Transverse colon (tissue), 4 donors: ENCODE measurements at regions not wholly inside any gene's neighbourhood (a gene's known extent, or its start where the extent isn't known, plus 50 kb on each side); places are given as distances from the start of the nearest gene placed in this dataset.

Experiments used
- DNase-seq: peaks from one replicate; pipeline ENCODE4 v3.0.0-alpha.2; 2019
- H3K27ac ChIP-seq, 4 donors: fragments of 200-600 bp; sonication (generic); 2 replicates each; pipeline ENCODE4 v1.5.1; 2016 to 2018; ENCODE audit warnings: inconsistent platforms in 4 of 4
- H3K27me3 ChIP-seq: fragments of 200-600 bp; sonication (generic); 2 replicates; pipeline ENCODE4 v1.5.1; 2017; ENCODE audit warnings: inconsistent platforms
- H3K36me3 ChIP-seq, 4 donors: fragments of 200-600 bp; sonication (generic); 2 replicates each; pipeline ENCODE4 v1.5.1; 2017 to 2019; ENCODE audit warnings: inconsistent platforms in 4 of 4
- H3K4me1 ChIP-seq, 4 donors: fragments of 200-600 bp; sonication (generic); 2 replicates each; pipeline ENCODE4 v1.5.1; 2017 to 2020; ENCODE audit warnings: inconsistent platforms in 4 of 4
- H3K4me3 ChIP-seq, 4 donors: fragments of 200-600 bp; sonication (generic); 1 replicate in 1 of 4; 2 replicates in 3 of 4; pipeline versions ENCODE4 v1.5.1 to v1.6.1; 2017 to 2019; ENCODE audit warnings: inconsistent platforms in 4 of 4
- H3K9me3 ChIP-seq, 2 donors: fragments of 200-600 bp; sonication (generic); 2 replicates each; pipeline ENCODE4 v1.5.1; 2017 to 2019; ENCODE audit warnings: inconsistent platforms in 2 of 2
- EP300 ChIP-seq: sonication (generic); formaldehyde crosslinking; IDR thresholded peaks from one replicate; pipeline ENCODE4 v1.6.1; 2017; ENCODE audit warnings: antibody characterized with exemption, low read depth
- POLR2A ChIP-seq: fragments of 450-650 bp; IDR thresholded peaks from one replicate; pipeline ENCODE4 v1.6.1; 2016; ENCODE audit warnings: antibody characterized with exemption, mild to moderate bottlenecking, moderate library complexity
- POLR2AphosphoS5 ChIP-seq, 3 donors: sonication (generic); formaldehyde crosslinking; IDR thresholded peaks; one replicate each; pipeline ENCODE4 v1.6.1; 2016; ENCODE audit warnings: antibody characterized with exemption in 3 of 3
- WGBS, 2 donors: methylation state at CpG; one replicate each; pipeline ENCODE4 v1.1.5; 2018; ENCODE audit warnings: low coverage in 1 of 2; 5-methylcytosine and 5-hydroxymethylcytosine counted together
- in situ Hi-C, 4 donors: fragments of 200-750 bp; cut with MboI; loops; one replicate each; pipeline versions ENCODE4 v1.15.0 to v1.15.1; 2017; ENCODE audit warnings: low sequenced_read_pairs in 3 of 4, low pct_ligation_motif_present in 1 of 4, low pct_unique_long_range_greater_than_20kb in 1 of 4
- intact Hi-C: fragments of 100-400 bp; cut with DNase I; formaldehyde crosslinking; loops from one replicate; pipeline ENCODE4 v1.15.1; 2023; ENCODE audit warnings: low total_unique reads
- TF ChIP-seq, protein P1 (sequence below), 5 experiments: fragments of 200-600 bp in 3 of 5; fragments of 450-650 bp in 2 of 5; sonication (generic) in 3 of 5; IDR thresholded peaks; 1 replicate in 2 of 5; 2 replicates in 3 of 5; pipeline ENCODE4 v1.5.1; 2016 to 2017; ENCODE audit warnings: antibody characterized with exemption in 5 of 5, inconsistent platforms in 3 of 5, mild to moderate bottlenecking in 2 of 5, moderate library complexity in 1 of 5

DNA sequence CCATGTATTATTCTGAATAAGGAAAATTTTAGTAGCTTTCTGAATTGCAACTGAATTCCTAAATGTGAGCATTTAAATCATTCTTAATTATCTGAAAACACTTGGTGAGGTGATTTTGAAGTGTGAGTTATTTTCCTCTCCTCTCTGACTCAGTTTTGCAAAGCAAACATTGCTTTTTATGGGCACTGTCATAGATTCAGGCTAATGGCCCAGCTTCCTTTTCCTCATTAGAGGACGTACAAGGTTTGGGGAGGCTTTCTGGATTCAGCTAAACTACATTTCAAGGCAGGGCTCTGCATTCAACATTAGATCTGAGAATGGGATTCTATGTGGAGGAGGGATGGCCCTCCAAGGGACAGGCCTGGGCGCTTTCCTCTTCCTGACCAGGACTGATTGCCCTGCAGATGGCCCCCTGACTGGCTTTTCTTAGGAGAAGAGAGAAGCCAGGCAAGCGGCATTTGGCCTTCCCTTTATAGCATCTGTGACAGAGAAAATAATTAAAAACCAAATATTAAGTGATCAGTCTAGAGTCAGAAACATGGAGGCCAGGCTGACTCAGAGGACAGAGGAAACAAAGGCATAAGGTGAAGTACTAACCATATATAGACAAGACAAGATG is 53.0 kb upstream of the STXBP5L start:
- H3K36me3 ChIP-seq, result no peaks in the 10 kb centered on the region
- in situ Hi-C loops, result no loop called here
- intact Hi-C loops, result no loop called here
- H3K4me1 ChIP-seq, result peaks cover 0 to 2% (median 0%) of the 10 kb centered on the region in 4 donors
- 57 to 66% methylated on average over 3 of the region's 3 CpGs for WGBS, 2 donors
- H3K9me3 ChIP-seq, result no peaks in the 10 kb centered on the region
- no peak for DNase-seq
- no peak for TF ChIP-seq POLR2A
- TF ChIP-seq, protein P1, sequence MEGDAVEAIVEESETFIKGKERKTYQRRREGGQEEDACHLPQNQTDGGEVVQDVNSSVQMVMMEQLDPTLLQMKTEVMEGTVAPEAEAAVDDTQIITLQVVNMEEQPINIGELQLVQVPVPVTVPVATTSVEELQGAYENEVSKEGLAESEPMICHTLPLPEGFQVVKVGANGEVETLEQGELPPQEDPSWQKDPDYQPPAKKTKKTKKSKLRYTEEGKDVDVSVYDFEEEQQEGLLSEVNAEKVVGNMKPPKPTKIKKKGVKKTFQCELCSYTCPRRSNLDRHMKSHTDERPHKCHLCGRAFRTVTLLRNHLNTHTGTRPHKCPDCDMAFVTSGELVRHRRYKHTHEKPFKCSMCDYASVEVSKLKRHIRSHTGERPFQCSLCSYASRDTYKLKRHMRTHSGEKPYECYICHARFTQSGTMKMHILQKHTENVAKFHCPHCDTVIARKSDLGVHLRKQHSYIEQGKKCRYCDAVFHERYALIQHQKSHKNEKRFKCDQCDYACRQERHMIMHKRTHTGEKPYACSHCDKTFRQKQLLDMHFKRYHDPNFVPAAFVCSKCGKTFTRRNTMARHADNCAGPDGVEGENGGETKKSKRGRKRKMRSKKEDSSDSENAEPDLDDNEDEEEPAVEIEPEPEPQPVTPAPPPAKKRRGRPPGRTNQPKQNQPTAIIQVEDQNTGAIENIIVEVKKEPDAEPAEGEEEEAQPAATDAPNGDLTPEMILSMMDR (IDR thresholded peaks at IDR 0.05), result no peak
- no peak for TF ChIP-seq POLR2AphosphoS5 (IDR thresholded peaks at IDR 0.05)
- no peak for TF ChIP-seq EP300
- no peak overlapping the region for H3K4me3 ChIP-seq
- no peaks in the 10 kb centered on the region for H3K27me3 ChIP-seq
- H3K27ac ChIP-seq, result no peak overlapping the region

DNA sequence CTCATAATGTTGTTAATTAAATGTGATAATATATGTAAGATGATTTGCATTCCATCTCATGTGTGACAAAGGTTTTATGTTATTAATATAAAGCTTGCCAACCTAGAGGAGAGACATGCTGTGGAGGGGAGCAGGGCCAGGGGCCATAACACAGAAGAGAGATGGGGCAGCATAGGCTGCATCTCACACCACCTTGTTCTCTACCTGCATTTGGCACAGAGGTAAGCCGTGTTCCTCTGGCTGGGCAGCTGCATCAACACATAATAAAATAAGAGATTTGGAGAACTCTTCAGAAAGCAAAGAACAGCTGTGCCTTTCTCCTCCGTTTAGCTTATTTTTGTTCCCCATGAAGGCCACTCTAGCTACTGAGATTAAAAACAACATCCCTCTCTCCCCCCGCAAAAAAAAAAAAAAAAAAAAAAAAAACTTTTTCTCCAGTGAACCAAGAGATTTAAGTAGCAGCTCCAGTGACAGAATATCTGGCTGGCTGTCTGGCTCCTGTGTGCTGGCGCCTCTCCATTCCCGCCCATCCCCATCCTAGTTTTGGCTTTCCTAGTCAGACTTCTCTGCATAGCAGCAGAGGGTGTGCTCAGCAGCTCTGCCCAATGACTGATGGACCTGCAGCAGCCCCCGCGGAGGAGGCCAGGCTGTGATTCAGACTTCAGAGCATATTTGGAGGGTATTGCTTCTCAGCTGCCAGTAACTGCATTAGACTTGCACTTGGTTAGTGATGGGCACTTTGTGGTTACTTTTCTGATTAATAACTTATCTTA is 52.2 kb upstream of the STXBP5L start:
- H3K4me1 ChIP-seq, result peaks cover 0 to 2% (median 0%) of the 10 kb centered on the region in 4 donors
- in situ Hi-C loops (no loop called here), intact Hi-C loops (no loop called here)
- no peak overlapping the region for H3K4me3 ChIP-seq
- no peaks in the 10 kb centered on the region for H3K36me3 ChIP-seq
- H3K27ac ChIP-seq, result no peak overlapping the region
- TF ChIP-seq, protein P1 (IDR thresholded peaks at IDR 0.05), result no peak
- TF ChIP-seq POLR2AphosphoS5 (IDR thresholded peaks at IDR 0.05) (no peak), EP300 (no peak), POLR2A (no peak)
- peak; percentile 10 for DNase-seq
- H3K27me3 ChIP-seq, result no peaks in the 10 kb centered on the region
- WGBS, 2 donors, result 50 to 51% methylated on average over 3 to 7 of the region's 7 CpGs
- no peaks in the 10 kb centered on the region for H3K9me3 ChIP-seq
